COR-L47 (cell line): ENCODE measurements at regions not wholly inside any gene's neighbourhood (a gene's known extent, or its start where the extent isn't known, plus 50 kb on each side); places are given as distances from the start of the nearest gene placed in this dataset.
"Not testable (repeated sequence)": the region's sequence is repeated elsewhere in the genome, so short reads cannot be mapped to it uniquely, and the experiment has no call there.

Source experiments
- DNase-seq: peaks from one replicate; lab custom pipeline; 2025; lab: John Stamatoyannopoulos, UW

GRCh38 chr11:134727204-134727603 is 315.2 kb upstream of the B3GAT1 start:
- DNase-seq: no peak

DNA sequence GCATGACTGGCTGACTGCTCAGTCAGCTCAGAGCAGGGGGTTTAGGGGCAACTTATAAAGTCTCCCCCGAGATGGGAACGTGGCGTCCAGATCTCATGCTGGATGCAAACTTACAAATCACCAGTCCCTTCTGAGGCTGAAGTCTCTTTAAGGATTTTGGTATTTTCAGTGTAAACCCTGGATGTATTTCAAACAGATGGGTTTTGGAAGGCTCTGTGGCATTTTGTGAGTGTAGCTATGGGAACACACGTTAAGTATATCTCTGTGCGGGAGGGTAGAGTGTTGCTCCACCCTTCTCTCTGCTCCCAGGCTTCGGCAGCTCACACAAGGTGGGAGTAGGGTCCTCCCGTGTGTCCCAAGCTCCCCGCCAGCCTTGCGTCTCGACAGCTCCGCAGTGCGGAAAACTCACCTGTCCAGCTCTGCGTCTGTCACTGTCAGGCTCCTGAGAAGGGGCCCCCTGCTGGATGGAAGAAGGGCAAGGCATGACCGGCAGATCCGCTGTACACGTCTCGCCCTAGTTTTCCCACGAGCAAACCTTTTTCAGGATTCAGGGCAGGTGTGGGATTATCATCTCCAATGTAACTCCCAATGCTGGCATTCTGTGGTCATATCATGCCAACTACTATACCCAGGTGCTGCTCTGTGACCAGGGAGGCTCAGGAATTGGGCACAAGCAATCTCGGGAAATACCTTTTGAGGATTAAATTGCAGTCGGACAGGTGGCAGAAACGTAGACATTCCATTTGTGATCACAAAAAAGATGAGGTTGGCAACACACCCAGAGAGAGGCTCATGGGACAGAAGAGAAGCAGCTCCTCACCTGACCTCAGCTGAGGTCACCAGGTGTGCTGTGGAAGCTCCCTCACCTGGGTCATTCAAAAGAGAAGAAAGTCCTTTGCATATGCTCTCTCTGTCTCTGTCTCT is 313.9 kb upstream of the B3GAT1 start:
- DNase-seq: no peak

DNA sequence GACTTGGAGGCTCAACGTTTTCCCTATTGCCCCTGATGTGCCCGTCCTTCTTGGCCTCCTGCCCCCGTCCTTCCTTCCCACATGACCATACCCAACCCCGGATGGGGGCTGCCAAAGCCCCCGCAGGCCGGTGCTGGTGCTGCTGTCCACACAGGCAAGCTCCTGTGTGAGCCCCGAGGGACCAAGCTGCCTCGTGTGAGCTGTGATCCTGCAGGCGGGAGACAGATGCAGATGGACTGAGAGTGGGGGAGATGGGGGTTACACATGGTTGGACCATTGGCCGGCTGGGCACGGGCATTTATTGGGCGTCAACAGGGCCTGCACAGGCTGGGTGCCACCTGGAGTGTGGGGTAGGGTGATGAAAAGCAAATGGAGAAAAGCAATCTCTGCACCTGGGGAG is 313.2 kb upstream of the B3GAT1 start:
- no peak for DNase-seq

- DNase-seq: no peak
Measured at GRCh38 chr11:134724779-134725140, 312.7 kb upstream of the B3GAT1 start.

DNA sequence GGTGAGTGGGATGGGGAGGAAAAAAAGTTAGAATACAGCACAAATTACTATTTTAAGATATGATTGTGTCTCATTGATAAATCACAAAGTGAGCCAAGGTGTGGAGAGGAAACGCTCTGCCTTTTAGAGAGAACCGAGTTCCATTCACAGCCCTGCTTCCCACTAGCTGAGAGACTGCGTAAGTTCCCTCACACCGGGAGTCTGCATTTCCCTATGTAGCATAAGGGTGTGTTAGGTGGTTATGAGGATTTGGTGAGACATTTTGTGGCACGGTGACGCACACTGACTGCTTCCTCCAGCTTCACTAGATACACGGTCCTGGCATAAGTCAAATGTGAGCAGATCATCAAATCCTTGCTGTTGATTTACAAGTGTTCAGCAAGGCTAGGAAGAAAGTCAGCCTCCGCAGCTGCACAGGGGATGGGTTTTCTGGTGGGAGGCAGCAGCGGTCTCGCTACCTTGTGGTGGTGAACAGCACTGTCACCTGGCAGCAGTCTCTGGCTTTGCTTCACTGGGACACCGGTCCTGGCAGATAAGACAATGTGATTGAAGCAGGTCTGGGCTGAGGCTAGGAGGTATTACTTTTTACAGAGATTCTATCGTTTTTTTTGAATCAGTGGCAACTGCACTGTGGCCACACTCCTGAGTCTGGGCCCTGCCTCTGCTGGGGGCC is 312.2 kb upstream of the B3GAT1 start:
- no peak for DNase-seq

DNA sequence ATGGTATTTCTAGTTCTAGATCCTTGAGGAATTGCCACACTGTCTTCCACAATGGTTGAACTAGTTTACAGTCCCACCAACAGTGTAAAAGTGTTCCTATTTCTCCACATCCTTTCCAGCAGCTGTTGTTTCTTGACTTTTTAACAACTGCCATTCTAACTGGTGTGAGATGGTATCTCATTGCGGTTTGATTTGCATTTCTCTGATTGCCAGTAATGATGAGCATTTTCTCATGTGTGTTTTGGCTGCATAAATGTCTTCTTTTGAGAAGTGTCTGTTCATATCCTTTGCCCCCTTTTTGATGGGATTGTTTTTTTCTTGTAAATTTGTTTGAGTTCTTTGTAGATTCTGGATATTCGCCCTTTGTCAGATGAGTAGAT is 308.6 kb upstream of the B3GAT1 start:
- not testable (repeated sequence) for DNase-seq

DNA sequence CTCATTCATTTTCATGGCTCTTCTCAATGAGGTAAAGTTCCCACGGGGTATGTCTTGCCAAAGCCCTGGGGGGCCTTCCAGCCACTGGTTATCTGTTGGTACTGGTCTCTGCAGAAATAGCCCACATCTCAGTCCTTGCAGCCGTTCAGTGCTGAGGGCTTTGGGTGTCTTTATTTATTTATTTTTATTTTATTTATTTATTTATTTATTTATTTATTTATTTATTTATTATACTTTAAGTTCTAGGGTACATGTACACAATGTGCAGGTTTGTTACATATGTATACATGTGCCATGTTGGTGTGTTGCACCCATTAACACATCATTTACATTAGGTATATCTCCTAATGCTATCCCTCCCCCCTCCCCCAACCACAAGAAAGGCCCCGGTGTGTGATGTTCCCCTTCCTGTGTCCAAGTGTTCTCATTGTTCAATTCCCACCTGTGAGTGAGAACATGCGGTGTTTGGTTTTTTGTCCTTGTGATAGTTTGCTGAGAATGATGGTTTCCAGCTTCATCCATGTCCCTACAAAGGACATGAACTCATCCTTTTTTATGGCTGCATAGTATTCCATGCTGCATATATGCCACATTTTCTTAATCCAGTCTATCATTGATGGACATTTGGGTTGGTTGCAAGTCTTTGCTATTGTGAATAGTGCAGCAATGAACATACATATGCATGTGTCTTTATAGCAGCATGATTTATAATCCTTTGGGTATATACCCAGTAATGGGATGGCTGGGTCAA is 308.1 kb upstream of the B3GAT1 start:
- not testable (repeated sequence) for DNase-seq

GRCh38 chr11:134719397-134719796 is 307.4 kb upstream of the B3GAT1 start:
- no peak for DNase-seq

- no peak for DNase-seq
Measured at GRCh38 chr11:134716582-134716981, 304.5 kb upstream of the B3GAT1 start.

DNA sequence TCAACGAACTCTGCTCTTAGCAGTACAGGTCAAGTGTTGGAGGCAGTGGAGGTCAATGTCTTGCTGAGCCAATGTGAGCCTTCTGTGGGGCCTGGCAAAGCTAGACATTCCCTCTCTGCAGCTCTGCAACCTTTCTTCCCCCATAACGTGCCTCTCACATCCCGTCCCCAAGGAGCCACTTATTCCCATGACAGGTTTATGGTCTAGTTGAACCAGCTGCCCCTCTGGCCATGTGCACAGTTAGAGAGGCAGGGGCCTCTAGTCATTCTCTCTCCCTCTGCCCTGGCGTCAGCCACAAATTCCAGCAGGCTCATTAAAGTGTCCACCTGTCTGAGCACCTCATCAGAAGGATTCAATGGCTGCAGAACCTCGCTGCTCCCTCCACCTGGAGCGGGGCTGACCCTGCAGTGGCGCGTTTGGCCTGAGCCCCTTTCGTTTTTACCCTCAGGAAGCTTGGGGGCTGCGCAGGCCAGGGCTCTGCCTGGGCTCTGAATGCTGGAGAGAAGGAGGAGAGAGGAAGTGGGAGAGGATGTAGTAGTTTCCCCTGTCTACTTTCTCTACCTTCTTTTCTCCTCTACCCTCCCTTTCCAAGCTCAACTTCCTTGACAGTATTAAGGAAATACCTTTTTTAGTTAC is 302.1 kb upstream of the B3GAT1 start:
- DNase-seq: no peak

- DNase-seq: no peak
Measured at GRCh38 chr11:134712228-134713145, 300.4 kb upstream of the B3GAT1 start.

GRCh38 chr11:134711588-134711987 is 299.5 kb upstream of the B3GAT1 start:
- DNase-seq: no peak

- DNase-seq: no peak
Measured at GRCh38 chr11:134710861-134711407, 298.9 kb upstream of the B3GAT1 start.

GRCh38 chr11:134705858-134706257 is 293.8 kb upstream of the B3GAT1 start:
- no peak for DNase-seq

GRCh38 chr11:134702827-134703226 is 290.8 kb upstream of the B3GAT1 start:
- no peak for DNase-seq

- no peak for DNase-seq
Measured at GRCh38 chr11:134701564-134702165, 289.6 kb upstream of the B3GAT1 start.

- DNase-seq: no peak
Measured at GRCh38 chr11:134700101-134700640, 288.1 kb upstream of the B3GAT1 start.

GRCh38 chr11:134696455-134696854 is 284.4 kb upstream of the B3GAT1 start:
- DNase-seq: no peak

GRCh38 chr11:134691985-134692384 is 279.9 kb upstream of the B3GAT1 start:
- DNase-seq: no peak

DNA sequence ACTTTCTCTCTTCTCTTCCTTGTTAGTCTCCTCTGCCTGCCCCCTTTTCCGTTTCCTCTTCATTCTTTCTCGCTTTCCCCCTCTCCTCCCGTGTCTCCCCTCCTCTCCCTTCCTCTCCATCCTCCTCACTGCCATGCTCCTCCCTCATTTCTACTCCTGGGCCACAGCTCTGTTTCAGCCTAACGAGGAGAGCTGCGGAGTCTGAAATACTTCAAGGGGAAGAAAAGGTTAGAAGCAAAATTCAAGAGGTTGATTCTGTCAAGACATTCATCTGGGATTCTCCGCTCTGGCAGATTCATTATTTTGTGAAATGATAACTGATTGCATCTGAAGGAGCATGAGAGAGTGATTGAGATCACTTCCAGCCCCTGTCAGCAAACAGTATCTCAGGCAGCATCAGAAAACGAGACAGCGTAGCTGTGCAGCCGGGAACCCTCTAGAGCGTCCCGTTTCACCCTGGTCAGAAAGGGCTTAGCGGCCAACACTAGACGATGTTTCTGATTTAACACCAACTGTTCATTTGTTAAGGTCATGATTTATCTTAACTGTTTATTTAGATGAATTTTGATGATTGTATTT is 279.3 kb upstream of the B3GAT1 start:
- DNase-seq: no peak
